GM19043 (cell line): ENCODE measurements at regions not wholly inside any gene's neighbourhood (a gene's known extent, or its start where the extent isn't known, plus 50 kb on each side); places are given as distances from the start of the nearest gene placed in this dataset.
"Not testable (repeated sequence)": the region's sequence is repeated elsewhere in the genome, so short reads cannot be mapped to it uniquely, and the experiment has no call there.

ENCODE experiments used
- ATAC-seq: cut with Tn5 transposase; IDR thresholded peaks from one replicate; pipeline ENCODE4 v1.9.1; 2021; ENCODE audit warnings: low read depth; ENCODE audit not compliant: unreplicated experiment

GRCh38 chr2:64906853-64907536 is 82.2 kb upstream of the SLC1A4 start:
- no peak for ATAC-seq

- no peak for ATAC-seq
Measured at GRCh38 chr2:64908406-64908805, 80.8 kb upstream of the SLC1A4 start.

DNA sequence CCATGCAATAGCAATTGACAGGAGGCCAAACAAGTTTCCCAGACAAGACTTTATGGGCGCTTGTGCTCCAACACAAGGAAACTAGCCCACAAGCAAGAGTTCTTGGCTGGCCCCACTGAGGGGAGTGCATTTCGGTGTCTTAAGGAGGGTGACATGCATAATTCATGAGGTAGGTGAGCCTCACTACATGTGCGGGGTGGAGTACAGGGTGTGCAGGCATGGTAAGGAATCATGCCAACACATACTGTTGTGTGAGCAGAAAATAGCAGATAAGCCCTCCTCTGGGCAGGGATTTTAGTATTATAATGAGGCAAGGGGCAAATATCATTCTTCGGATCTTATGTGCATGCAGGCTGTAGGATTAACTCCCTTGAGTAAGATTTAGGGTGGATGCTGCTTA is 78.7 kb upstream of the SLC1A4 start:
- ATAC-seq: no peak

DNA sequence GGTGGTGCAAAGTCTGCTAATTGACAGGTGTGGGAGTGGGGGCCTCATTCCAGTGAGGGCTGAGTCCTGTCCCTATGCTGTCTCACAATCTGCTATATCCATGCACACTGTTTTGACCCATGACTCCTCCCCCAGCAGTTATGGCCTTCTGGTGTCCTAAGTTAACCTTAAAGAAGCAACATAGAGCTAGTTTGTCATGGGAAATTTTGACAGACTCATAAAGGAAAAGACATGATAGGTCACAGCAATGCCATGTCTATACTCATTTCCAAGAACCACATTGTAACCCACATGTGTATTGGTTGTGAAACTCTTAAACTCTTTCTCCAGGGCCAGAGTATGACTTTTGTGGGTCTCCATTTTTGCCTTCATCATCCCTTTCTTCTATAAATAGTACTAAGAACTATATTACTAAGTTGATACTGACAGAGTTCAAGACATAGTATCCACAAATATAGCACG is 78.2 kb upstream of the SLC1A4 start:
- ATAC-seq: no peak

- ATAC-seq: no peak
Measured at GRCh38 chr2:64913357-64913869, 75.8 kb upstream of the SLC1A4 start.

GRCh38 chr2:64914247-64914646 is 75.0 kb upstream of the SLC1A4 start:
- ATAC-seq: no peak

DNA sequence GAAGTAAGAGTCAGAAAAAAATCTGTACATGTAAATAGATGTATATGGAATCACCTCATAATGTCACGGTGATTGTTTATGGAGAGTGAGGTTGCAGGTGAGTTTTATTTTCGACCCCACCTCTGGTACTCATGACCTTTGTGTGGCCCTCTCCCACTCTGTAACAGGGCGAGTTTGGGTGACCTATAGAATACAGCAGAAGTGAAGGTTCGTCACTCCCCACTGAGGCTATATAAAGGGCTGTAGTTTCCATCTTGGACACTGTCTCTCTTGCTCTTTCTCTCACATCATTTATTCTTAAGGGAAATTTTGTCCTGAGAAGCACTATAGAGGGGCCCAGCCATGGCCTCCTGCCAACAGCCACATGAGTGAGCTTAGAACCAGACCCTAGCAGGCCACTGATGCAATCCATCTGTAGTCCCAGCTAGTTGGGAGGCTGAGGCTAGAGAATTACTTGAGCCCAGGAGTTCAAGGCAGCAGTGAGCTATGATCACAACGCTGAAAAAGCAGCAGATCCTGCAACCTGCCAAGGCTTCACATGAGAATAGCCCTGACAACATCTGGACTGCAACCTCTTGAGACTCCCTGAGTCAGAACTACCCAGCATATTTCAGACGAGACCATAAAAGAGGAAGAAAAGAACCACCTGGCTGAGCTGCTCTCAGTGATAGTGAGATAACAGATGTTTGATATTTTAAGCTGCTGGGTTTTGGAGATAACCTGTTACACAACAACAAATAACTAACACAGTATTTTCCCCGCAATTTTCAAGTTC is 74.3 kb upstream of the SLC1A4 start:
- ATAC-seq: peak; percentile 56

GRCh38 chr2:64915510-64915900 is 73.7 kb upstream of the SLC1A4 start:
- ATAC-seq: peak; percentile 8

- no peak for ATAC-seq
Measured at GRCh38 chr2:64918220-64918886, 70.8 kb upstream of the SLC1A4 start.

DNA sequence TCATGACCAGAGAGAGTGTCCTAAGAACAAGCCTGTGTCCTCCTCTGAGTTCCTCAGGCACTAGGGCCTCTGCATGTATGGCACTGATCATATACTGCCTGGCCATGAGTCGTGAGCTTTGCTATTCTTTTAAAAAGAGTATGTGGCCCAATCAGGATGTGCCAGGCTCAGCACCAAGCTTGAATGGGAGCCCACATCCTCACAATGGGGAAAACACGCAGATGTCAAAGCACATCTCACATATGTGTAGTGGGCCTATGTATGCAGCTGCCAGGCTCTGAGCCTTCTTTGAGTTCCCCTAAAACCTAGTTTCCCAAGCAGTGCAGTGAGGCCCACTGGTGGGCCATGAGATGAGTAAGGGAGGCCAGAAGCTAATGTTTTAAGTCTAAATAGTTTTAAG is 69.9 kb upstream of the SLC1A4 start:
- no peak for ATAC-seq

DNA sequence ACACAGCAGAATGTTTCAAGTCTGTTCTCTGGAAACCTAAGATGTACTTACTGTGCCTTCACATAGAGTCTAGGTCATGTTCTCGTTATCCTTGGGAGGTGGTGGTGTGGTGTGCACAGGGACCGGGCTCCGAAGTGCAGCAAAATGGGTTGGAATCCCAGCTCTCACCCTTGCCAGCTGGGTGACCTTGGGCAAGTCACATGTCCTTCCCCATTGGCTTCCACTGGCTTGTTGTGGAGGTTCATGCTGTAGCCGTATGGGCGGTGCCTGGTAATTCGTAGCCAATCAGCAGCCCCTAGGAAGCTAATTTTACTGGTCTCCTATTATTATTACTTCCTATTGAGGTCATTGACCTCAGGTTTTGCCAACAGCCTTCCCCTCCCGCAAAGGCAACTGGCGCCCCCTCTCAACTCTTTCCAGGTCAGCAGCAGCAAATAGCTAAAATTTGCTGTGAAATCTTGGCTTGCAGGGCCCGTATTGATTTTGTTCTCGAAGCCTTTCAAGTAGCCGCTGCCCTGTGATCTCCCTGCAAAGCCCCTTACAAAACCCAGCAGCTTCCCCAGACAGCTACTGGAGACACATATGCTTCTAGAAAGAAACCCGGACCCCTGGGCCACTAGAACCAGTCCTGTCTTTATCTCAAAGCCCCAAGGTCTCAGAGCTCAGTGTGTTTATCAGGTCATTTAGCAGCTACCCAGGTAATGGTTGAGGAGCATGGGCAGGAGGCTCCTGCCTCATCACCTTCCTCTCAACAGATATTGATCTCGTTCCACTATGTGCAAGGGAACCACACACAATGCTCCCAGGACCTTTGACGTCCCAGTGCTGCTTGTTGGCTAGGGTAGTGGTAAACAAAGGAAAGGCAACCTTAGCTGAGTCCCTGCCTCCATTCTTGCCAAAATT is 66.5 kb upstream of the SLC1A4 start:
- ATAC-seq: no peak

GRCh38 chr2:64923385-64923710 is 65.9 kb upstream of the SLC1A4 start:
- no peak for ATAC-seq

DNA sequence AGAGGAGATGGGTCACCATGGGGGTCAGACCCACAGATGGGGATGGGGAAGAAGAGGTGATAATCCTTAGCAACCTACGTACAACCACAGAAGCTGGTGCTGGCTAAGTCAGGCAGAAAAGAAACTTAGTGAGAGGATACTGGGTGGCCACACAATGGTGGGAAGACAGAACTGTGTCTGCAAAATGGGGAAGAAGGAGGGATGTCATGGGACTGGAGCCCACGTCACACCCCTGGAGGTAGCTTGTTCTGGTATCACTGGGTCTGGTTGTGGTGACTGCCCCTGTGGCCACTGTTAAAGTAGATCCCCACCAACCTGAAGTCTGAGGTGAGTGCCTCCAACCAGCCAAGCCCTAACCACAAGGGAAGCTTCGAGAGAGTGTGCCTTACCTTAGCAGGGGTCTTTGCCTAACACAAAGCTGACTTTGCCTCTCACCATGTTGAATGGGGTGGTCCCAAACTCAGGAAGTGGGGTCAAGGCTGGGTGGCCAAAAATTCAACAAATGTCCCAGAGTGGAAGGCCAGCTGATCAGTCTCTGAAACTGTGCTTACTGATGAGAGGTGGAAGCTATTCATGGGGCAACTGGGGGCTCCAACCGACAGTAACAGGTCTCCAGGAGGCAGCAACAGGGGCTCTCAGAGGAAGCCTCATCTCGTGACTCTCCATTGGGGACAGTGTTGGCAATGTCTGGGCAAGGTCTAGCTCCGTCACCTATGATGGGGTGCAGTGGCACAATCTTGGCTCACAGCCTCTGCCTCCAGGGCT is 64.8 kb upstream of the SLC1A4 start:
- no peak for ATAC-seq

- ATAC-seq: not testable (repeated sequence)
Measured at GRCh38 chr2:64925930-64926722, 63.1 kb upstream of the SLC1A4 start.

DNA sequence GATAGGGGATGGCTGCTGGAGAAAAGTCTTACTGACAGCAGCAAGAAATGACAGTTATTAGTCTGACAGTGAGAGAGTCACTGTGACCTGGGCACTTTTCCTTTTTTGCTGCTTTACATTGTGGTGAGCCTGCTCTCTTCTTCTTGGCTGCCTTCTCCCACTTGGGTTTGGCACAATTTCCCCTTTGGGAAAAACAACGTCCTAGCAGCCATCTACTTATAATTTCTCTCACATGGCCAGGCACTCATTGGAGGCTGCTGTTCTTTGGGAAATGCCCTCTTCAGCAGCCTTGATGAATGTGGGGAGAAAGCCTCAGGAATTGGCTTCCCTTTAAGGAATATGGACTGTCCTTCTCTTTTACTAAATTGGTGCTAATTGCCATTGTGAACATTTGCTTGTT is 60.4 kb upstream of the SLC1A4 start:
- ATAC-seq: no peak

- ATAC-seq: no peak
Measured at GRCh38 chr2:64929333-64929732, 59.9 kb upstream of the SLC1A4 start.

- ATAC-seq: no peak
Measured at GRCh38 chr2:64930258-64930671, 58.9 kb upstream of the SLC1A4 start.

- ATAC-seq: no peak
Measured at GRCh38 chr2:64931246-64932115, 57.7 kb upstream of the SLC1A4 start.
